ENCODE measurements at regions not wholly inside any gene's neighbourhood (a gene's known extent, or its start where the extent isn't known, plus 50 kb on each side); places are given as distances from the start of the nearest gene placed in this dataset.

- no peak overlapping the region for H2BK15ac ChIP-seq (ENCODE audit: low read length)
- H4K20me1 ChIP-seq (replicated peaks in 1 of 2; ENCODE audit: control insufficient read depth in 1 of 2, insufficient read depth in 2 of 2, low read length in 2 of 2): no peaks in the 10 kb centered on the region
- H4K91ac ChIP-seq (replicated peaks; ENCODE audit: insufficient read length, low read length): no peak overlapping the region
- H3K4ac ChIP-seq (replicated peaks; ENCODE audit: insufficient read length, low read depth, low read length): no peak overlapping the region
- H3K9ac ChIP-seq (replicated peaks in 1 of 4; ENCODE audit: extremely low read depth in 1 of 4, low read depth in 3 of 4, low read length in 3 of 4): no peak overlapping the region
- H3K4me3 ChIP-seq (ENCODE audit: extremely low read depth in 1 of 4, insufficient read depth in 2 of 4, low read depth in 3 of 4, low read length in 4 of 4): no peak overlapping the region
- no peaks in the 10 kb centered on the region for H3K23me2 ChIP-seq (ENCODE audit: low read depth, low read length)
- no peaks in the 10 kb centered on the region for H3K9me3 ChIP-seq (ENCODE audit: insufficient read depth in 2 of 2, low read depth in 1 of 2, low read length in 1 of 2)
- CTCF ChIA-PET (ENCODE audit: partially characterized antibody): no interaction called here
- H3K56ac ChIP-seq (replicated peaks; ENCODE audit: insufficient read length, low read depth, low read length): no peak overlapping the region
- no peaks in the 10 kb centered on the region for H3K4me1 ChIP-seq (replicated peaks in 1 of 4; ENCODE audit: control insufficient read depth in 3 of 4, insufficient read depth in 4 of 4, low read length in 3 of 4)
- no peak overlapping the region for H3K18ac ChIP-seq (ENCODE audit: extremely low read depth, low read length)
- DNase-seq (ENCODE audit: low read depth in 1 of 2, low spot score in 2 of 2) (no peak), FAIRE-seq (no peak)
- no peak overlapping the region for H2BK12ac ChIP-seq (ENCODE audit: low read depth, low read length)
- no peak overlapping the region for H4K5ac ChIP-seq (ENCODE audit: insufficient read length, low read depth, low read length)
- no peaks in the 10 kb centered on the region for H3K79me1 ChIP-seq (ENCODE audit: low read depth, low read length)
- H3K36me3 ChIP-seq (ENCODE audit: control insufficient read depth in 2 of 4, insufficient read depth in 4 of 4, low read length in 3 of 4): no peaks in the 10 kb centered on the region
- H2BK5ac ChIP-seq (ENCODE audit: low read depth, low read length): no peak overlapping the region
- H3K23ac ChIP-seq (ENCODE audit: insufficient read length): no peak overlapping the region
- POLR2A ChIA-PET (ENCODE audit: partially characterized antibody): no interaction called here
- no peaks in the 10 kb centered on the region for H3K79me2 ChIP-seq (ENCODE audit: control insufficient read depth in 1 of 2, insufficient read depth in 2 of 2, low read length in 2 of 2)
- no peak overlapping the region for H4K8ac ChIP-seq (ENCODE audit: extremely low read depth, insufficient read depth, low read length)
- H3K27me3 ChIP-seq (replicated peaks in 1 of 4; ENCODE audit: control insufficient read depth in 3 of 4, extremely low read depth in 1 of 4, insufficient read depth in 3 of 4, low read length in 3 of 4): no peaks in the 10 kb centered on the region
- no peak overlapping the region for H2AK5ac ChIP-seq (ENCODE audit: low read depth, low read length)
- no peak overlapping the region for H2BK120ac ChIP-seq (replicated peaks; ENCODE audit: low read depth, low read length)
- H2AFZ ChIP-seq (ENCODE audit: low read length): no peak overlapping the region
- no peak overlapping the region for H2BK20ac ChIP-seq (ENCODE audit: low read length)
- no peak overlapping the region for H3K27ac ChIP-seq (ENCODE audit: low read depth, low read length)
- no peak overlapping the region for H3K14ac ChIP-seq (ENCODE audit: insufficient read length)
- H3K4me2 ChIP-seq (ENCODE audit: insufficient read depth in 1 of 2, low read depth in 2 of 2, low read length in 2 of 2): no peak overlapping the region
- TF ChIP-seq SP2 (IDR thresholded peaks at IDR 0.05; ENCODE audit: low read length) (no peak), MAFK (IDR thresholded peaks at IDR 0.05; ENCODE audit: low read depth, low read length) (no peak), CHD7 (IDR thresholded peaks at IDR 0.05; ENCODE audit: insufficient replicate concordance, low read length) (no peak)
These were observed 735.8 kb downstream of the ZPLD1 start for GRCh38 chr3:103170651-103171050.
